HG03460 (cell line): ENCODE measurements at regions not wholly inside any gene's neighbourhood (a gene's known extent, or its start where the extent isn't known, plus 50 kb on each side); places are given as distances from the start of the nearest gene placed in this dataset.
"Not testable (repeated sequence)": the region's sequence is repeated elsewhere in the genome, so short reads cannot be mapped to it uniquely, and the experiment has no call there.

ENCODE experiments used
- ATAC-seq: cut with Tn5 transposase; IDR thresholded peaks from one replicate; pipeline ENCODE4 v1.9.1; 2021; ENCODE audit not compliant: unreplicated experiment

DNA sequence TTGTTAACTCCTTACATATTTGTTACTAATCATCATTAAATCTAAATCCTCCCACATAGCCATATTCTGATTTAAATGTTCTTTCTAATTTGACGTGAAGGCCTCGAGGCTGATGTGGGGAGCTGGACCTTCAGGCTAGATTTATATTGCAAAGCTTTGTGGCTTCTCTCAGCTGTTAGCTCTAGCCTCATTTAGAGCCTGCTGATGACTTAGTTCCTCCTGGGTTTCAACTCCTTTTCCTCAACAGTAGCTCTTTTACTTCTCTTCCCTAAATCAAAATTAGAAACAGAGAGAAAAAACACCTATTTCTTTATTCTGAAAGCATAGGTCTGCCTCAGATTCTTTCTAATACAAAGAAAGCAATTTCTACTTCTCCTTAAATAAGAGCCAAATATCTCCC, 477.5 kb upstream of the CCDC196 start:
- no peak for ATAC-seq

GRCh38 chr14:66009089-66009488, 477.1 kb upstream of the CCDC196 start:
- no peak for ATAC-seq

GRCh38 chr14:66010695-66011094, 475.5 kb upstream of the CCDC196 start:
- ATAC-seq = no peak

DNA sequence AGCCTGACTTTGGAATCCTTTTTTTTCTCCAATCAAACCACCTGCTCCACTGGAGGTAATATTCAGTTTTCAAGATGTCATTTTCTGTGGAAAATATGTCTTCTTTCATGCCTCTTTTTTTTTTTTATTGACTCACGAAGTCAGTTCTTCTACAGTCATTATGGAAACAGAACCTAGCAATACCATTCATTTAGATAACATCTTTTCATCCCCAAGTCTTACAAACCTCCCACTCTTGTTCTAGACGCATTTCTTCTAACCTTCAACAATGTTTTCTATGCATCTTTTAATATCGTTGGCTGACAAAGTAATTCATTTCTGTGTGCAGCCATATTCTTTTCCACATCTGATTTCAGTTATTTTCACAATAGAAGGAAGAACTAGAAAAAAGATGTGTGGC, 474.3 kb upstream of the CCDC196 start:
- no peak for ATAC-seq

DNA sequence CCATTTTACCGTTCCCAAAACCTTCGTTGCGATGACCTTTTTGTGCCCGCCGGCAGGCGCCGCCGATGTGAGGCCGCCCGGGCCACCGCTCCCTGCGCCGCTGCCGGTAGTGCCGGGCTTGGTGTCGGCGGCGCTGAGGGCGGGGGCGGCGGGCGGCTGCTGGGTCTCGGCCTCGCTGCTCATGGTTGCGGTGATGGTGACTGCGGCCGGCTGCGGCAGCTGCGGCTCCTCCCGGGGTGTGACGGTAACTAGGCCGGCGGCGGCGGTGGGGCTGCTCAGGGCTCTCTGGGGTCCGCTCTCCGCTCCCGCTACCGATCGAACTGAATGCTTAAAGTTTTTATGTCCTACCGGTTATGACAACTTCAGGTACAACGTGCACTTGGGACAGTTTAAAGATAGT, 472.6 kb upstream of the CCDC196 start:
- not testable (repeated sequence) for ATAC-seq

- ATAC-seq = no peak
Observed at GRCh38 chr14:66015071-66015780, 470.9 kb upstream of the CCDC196 start.

DNA sequence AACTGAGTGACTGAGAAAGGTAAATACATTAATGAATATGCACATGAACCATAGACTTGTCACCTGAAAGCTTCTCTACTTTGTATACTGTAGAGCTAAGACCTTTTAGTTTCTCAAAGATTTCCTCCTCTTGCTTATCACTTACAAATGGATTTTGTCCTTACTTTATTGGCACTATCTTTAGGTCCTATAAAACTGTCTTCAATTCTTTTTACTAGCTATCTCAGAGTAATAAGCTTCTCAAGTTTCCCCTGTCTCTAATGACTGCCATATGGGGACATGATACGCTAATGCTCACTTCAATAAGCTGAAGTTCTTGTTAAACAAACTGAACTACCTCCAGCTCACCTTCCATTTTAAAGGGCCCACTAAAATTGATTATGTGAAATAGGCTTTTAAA, 468.2 kb upstream of the CCDC196 start:
- no peak for ATAC-seq

DNA sequence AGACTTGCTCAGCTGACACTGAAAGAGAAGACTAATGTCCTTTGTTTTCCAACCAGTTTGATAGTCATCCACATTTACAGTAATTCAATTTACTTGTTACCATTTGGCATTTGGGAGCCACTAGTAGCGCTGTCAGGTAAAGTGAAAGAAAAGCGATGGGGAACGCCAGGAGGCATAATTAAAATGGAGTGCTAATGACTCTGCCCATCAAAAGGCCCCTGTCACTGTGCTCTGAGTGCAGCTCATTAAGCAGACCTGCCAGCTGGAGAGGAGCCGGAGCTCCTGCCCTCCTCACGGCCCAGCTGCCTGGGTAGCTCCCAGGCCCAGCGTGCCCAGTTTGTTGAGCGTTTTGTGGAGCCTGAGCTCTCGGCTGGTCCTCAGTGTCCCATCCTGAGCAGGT, 463.6 kb upstream of the CCDC196 start:
- ATAC-seq = no peak

- ATAC-seq = no peak
Observed at GRCh38 chr14:66025779-66026178, 460.4 kb upstream of the CCDC196 start.

GRCh38 chr14:66031981-66032380, 454.2 kb upstream of the CCDC196 start:
- not testable (repeated sequence) for ATAC-seq

GRCh38 chr14:66032800-66033199, 453.4 kb upstream of the CCDC196 start:
- no peak for ATAC-seq

DNA sequence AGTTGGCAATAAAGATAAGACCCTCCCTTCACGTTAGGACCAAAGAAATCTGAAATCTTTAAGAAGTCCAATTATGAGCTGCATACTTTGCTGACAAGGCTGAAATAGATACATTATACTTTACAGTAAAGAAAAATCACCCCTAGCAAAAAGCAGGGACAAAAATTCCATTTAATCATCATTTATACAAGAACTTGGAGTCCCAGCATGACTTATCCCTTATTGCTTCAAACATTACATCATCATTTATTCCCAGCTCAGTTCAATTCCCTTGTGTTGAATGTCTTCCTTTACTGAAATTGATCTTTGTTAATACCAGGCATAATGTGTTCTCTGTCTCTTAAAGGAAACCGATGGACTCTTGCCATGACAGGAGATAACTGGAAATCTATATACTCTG, 449.6 kb upstream of the CCDC196 start:
- no peak for ATAC-seq

DNA sequence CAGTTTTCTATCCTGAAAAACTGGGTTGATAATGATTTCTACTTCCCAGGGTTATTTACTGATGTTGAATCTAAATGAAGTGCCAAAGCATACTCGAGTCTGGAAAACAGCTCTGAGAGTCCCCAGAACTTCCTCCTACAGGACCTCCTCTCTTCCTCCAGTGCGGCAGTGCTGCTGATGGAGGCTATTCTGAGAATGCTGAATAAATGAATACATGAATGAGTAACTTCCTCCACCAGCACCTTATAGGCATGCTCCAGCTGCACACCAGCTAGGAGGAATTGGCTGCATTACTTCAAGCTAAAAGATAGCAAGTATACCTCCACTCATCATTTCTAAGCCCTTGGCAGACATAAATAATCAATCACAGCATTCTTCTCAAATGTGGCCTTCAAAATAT, 448.8 kb upstream of the CCDC196 start:
- no peak for ATAC-seq

DNA sequence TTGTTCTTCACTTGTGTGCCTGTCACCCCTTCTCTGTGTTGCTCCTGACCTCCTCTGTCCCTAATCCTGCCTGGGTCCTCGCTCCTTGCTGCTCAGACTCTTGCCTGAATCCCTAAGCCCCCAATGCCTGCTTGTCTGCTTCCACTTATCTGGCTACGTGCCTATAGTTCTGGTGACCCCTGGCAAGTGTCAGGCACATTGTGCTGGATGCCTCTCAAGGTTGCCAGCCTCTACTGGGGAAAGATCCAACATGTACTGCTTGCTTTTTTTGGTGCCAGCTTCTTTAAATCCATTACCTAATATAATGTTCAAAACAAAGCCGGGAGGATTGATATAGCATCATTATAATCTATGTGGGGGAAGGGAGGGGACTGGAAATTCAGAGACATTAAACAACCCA, 448.0 kb upstream of the CCDC196 start:
- ATAC-seq = no peak

- no peak for ATAC-seq
Observed at GRCh38 chr14:66038618-66039017, 447.6 kb upstream of the CCDC196 start.

- ATAC-seq = no peak
Observed at GRCh38 chr14:66039495-66039894, 446.7 kb upstream of the CCDC196 start.

DNA sequence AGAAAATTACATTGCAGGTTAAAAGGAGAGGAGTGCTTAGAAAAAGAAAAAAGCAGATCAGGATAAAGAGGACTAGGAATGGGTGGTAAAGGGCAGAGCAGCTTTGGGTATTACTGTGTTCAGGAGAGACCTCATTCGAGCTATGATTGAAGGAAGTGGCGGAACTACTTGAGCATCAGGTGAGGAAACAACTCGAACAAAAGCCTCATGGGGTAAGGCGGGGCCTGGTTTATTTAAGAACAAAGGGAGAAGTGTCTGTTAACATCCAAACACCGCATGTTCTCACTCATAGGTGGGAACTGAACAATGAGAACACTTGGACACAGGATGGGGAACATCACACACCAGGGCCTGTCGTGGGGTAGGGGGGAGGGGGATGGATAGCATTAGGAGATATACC, 444.6 kb upstream of the CCDC196 start:
- no peak for ATAC-seq

GRCh38 chr14:66043921-66044320, 442.2 kb upstream of the CCDC196 start:
- no peak for ATAC-seq

DNA sequence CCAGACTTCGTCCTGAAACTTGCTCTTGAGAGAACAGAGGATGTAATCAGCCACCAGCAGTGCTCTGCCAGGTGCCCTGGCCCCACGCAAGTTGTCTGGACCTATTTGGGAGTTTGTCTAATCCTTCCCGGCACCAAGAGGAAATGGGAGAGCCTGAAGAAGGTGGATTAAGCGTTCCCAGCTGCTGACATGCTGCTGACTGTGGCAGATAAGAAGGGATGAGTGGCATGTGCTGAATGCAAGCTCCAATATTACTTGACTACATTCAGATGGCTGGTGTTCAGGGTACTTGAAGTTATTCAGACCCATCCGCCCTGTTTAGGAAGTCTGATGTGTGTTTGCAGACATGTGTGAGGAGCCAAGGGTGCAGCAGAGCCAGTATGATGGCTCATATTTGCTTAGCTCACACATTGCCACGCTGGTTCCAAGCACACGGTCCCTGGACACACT, 440.6 kb upstream of the CCDC196 start:
- no peak for ATAC-seq

DNA sequence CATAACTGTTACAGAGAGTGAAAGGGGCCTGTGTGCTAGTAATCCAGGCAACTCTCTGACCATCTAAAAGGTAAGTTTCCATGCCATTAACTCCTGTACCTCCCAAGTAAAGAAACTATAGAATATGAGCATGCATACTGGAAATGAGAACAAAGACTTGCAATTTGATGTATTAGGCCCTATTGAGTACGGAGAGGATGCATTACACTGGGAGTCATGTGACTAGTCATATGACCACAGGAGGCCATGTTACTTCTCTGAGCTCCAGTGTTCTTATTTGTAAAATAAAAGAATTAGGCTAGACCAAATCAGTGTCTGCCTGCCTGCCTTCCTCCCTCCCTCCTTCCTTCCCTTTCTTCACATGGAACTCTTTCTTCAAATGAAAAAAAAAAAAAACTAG, 440.1 kb upstream of the CCDC196 start:
- ATAC-seq = no peak

- ATAC-seq = no peak
Observed at GRCh38 chr14:66046591-66046990, 439.6 kb upstream of the CCDC196 start.

- no peak for ATAC-seq
Observed at GRCh38 chr14:66056268-66056907, 429.8 kb upstream of the CCDC196 start.
